HFFc6 (cell line): ENCODE measurements at regions not wholly inside any gene's neighbourhood (a gene's known extent, or its start where the extent isn't known, plus 50 kb on each side); places are given as distances from the start of the nearest gene placed in this dataset.
"Not testable (repeated sequence)": the region's sequence is repeated elsewhere in the genome, so short reads cannot be mapped to it uniquely, and the experiment has no call there.

ENCODE experiments used
- DNase-seq: peaks from one replicate; pipeline ENCODE4 v3.0.0-alpha.2; 2018
- H3K27ac Mint-ChIP-seq: 2 replicates; pipeline ENCODE4 v1.8.0; 2020; ENCODE audit warnings: mild to moderate bottlenecking, mixed read lengths
- H3K27me3 Mint-ChIP-seq: 2 replicates; pipeline ENCODE4 v1.8.0; 2021; ENCODE audit warnings: mild to moderate bottlenecking, moderate library complexity, mixed read lengths; ENCODE audit not compliant: insufficient read depth
- H3K36me3 Mint-ChIP-seq: 2 replicates; pipeline ENCODE4 v1.8.0; 2021; ENCODE audit warnings: low read depth, mixed read lengths
- H3K4me1 Mint-ChIP-seq: 2 replicates; pipeline ENCODE4 v1.8.0; 2020; ENCODE audit warnings: low read depth, mixed read lengths
- H3K4me3 Mint-ChIP-seq: 2 replicates; pipeline ENCODE4 v1.8.0; 2020; ENCODE audit warnings: mild to moderate bottlenecking, moderate library complexity, mixed read lengths
- H3K9me3 Mint-ChIP-seq: 2 replicates; pipeline ENCODE4 v1.8.0; 2020; ENCODE audit warnings: mild to moderate bottlenecking, mixed read lengths
- TF ChIP-seq, protein P1 (sequence below): fragments of 200-600 bp; sonication (generic); IDR thresholded peaks from 2 replicates; pipeline ENCODE4 v1.5.0; 2021; ENCODE audit warnings: antibody characterized with exemption, mild to moderate bottlenecking

DNA sequence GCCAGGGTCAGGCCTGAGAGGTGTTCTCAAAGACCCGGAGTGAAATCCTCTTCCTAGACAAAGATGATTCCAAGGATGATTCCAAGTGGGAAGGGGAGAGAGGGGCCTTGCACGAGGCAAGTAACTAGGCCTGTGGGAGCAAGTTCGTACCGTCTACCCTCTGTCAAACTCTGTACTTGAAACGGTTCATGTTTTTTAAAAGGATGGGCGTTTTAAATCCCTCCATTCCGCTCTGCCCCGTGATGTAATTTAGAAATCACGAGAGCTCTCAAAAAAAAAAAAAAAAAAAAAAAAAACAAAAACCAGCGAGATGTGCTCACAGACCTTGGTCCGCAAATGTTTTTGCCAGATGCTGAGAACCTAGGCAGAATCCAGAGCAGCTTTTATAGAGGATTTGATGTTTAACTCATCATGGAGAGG lies 114.7 kb upstream of the CARD11 start:
- no peak overlapping the region for H3K4me3 Mint-ChIP-seq
- TF ChIP-seq, protein P1, sequence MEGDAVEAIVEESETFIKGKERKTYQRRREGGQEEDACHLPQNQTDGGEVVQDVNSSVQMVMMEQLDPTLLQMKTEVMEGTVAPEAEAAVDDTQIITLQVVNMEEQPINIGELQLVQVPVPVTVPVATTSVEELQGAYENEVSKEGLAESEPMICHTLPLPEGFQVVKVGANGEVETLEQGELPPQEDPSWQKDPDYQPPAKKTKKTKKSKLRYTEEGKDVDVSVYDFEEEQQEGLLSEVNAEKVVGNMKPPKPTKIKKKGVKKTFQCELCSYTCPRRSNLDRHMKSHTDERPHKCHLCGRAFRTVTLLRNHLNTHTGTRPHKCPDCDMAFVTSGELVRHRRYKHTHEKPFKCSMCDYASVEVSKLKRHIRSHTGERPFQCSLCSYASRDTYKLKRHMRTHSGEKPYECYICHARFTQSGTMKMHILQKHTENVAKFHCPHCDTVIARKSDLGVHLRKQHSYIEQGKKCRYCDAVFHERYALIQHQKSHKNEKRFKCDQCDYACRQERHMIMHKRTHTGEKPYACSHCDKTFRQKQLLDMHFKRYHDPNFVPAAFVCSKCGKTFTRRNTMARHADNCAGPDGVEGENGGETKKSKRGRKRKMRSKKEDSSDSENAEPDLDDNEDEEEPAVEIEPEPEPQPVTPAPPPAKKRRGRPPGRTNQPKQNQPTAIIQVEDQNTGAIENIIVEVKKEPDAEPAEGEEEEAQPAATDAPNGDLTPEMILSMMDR, result no peak
- H3K36me3 Mint-ChIP-seq, result no peaks in the 10 kb centered on the region
- no peaks in the 10 kb centered on the region for H3K9me3 Mint-ChIP-seq
- no peak overlapping the region for H3K27ac Mint-ChIP-seq
- H3K4me1 Mint-ChIP-seq, result no peaks in the 10 kb centered on the region; the same call in 1 of the 2 replicates
- no peak for DNase-seq
- no peaks in the 10 kb centered on the region; the same call in none of the 2 replicates for H3K27me3 Mint-ChIP-seq

- Mint-ChIP-seq H3K27me3 (no peaks in the 10 kb centered on the region; the same call in none of the 2 replicates), H3K4me1 (no peaks in the 10 kb centered on the region; the same call in 1 of the 2 replicates), H3K36me3 (no peaks in the 10 kb centered on the region), H3K27ac (no peak overlapping the region), H3K9me3 (peaks cover under 1% of the 10 kb centered on the region; the same call in 1 of the 2 replicates), H3K4me3 (no peak overlapping the region)
- TF ChIP-seq, protein P1, result no peak
- no peak for DNase-seq
These were observed 115.4 kb upstream of the CARD11 start for GRCh38 chr7:3159039-3159438.

DNA sequence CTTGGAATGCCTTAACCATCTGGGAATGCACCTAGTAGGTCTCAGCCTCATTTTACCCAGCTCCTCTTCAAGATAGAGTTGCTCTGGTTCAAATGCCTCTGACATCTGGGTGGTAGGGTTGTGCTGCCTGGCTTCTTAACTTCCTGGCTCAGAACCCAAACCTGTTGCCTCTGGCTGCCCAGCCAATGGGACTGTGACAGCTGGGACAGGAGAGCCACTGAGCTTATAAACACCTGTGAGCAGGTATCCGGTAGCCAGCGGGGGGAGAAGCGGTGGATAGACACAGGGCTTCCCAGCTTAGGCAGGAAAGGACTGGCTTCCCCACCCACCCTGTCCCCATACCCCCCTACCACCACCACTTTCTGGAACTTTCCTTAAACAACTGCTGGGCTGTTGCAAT lies 115.8 kb upstream of the CARD11 start:
- Mint-ChIP-seq H3K9me3 (peaks cover 5% of the 10 kb centered on the region; the same call in 1 of the 2 replicates), H3K36me3 (no peaks in the 10 kb centered on the region), H3K27me3 (no peaks in the 10 kb centered on the region; the same call in none of the 2 replicates), H3K27ac (no peak overlapping the region), H3K4me1 (no peaks in the 10 kb centered on the region; the same call in 1 of the 2 replicates), H3K4me3 (no peak overlapping the region)
- TF ChIP-seq, protein P1, result no peak
- DNase-seq, result no peak

DNA sequence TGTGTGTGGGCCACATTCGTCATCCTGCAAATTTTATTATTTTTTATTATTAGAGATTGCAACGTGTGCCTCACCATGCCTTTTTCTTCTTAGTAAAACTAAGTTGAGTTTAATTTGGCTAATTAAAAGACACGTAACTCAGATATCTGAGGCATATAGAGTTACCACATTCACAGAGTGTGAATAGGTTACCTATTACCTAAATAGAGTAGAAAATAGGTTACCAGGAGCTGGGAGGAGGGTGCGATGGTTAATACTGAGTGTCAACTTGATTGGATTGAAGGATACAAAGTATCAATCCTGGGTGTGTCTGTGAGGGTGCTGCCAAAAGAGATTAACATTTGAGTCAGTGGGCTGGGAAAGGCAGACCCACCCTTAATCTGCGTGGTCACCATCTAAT lies 116.3 kb upstream of the CARD11 start:
- H3K4me1 Mint-ChIP-seq, H3K4me3 Mint-ChIP-seq, H3K27me3 Mint-ChIP-seq, H3K36me3 Mint-ChIP-seq, H3K9me3 Mint-ChIP-seq, H3K27ac Mint-ChIP-seq, DNase-seq: not testable (repeated sequence)

DNA sequence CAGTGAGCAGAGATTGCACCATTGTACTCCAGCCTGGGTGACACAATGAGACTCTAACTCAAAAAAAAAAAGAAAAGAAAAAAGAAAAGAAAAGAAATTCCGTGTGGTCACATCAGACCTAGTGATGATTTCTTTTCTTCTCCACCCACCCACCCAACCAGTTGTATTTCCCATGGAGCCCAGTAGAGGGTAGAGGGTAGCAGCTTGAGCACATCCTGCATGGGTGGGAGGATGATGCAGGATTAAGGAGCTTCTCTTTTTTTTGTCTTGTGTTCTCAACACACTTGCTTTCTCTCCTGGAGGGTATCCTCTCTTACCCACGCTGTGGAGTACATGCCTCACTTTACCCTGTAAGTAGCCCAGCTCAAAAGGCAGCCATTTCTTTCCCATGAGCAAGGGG lies 118.6 kb upstream of the CARD11 start:
- Mint-ChIP-seq H3K4me1 (no peaks in the 10 kb centered on the region; the same call in 1 of the 2 replicates), H3K36me3 (no peaks in the 10 kb centered on the region), H3K27me3 (peaks cover 2% of the 10 kb centered on the region; the same call in 1 of the 2 replicates), H3K27ac (no peak overlapping the region), H3K4me3 (no peak overlapping the region), H3K9me3 (peaks cover 16% of the 10 kb centered on the region; the same call in 1 of the 2 replicates)
- TF ChIP-seq, protein P1, result no peak
- DNase-seq, result no peak

DNA sequence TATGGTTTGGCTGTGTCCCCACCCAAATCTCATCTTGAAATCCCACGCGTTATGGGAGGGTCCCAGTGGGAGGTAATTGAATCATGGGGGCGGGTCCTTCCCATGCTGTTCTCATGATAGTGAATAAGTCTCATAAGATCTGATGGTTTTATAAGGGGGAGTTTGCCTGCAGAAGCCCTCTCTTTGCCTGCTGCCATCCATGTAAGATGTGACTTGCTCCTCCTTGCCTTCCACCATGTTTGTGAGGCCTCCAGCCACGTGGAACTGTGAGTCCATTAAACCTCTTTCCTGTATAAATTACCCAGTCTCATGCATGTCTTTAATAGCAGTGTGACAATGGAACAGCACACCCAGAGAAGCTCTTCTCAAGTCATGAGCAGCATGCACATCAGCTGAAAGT lies 119.1 kb upstream of the CARD11 start:
- H3K27ac Mint-ChIP-seq, H3K36me3 Mint-ChIP-seq, H3K27me3 Mint-ChIP-seq, H3K4me3 Mint-ChIP-seq, H3K4me1 Mint-ChIP-seq, DNase-seq: not testable (repeated sequence)
- peaks cover 16% of the 10 kb centered on the region; the same call in 1 of the 2 replicates for H3K9me3 Mint-ChIP-seq

GRCh38 chr7:3164380-3164792 lies 120.7 kb upstream of the CARD11 start:
- H3K4me1 Mint-ChIP-seq, result no peaks in the 10 kb centered on the region
- no peaks in the 10 kb centered on the region for H3K36me3 Mint-ChIP-seq
- DNase-seq, result no peak
- peaks cover 24% of the 10 kb centered on the region for H3K9me3 Mint-ChIP-seq
- peaks cover 2% of the 10 kb centered on the region; the same call in 1 of the 2 replicates for H3K27me3 Mint-ChIP-seq
- no peak overlapping the region for H3K27ac Mint-ChIP-seq
- no peak overlapping the region for H3K4me3 Mint-ChIP-seq
- TF ChIP-seq, protein P1, result no peak
